Skeletal muscle tissue (tissue), 4 donors: ENCODE measurements at regions not wholly inside any gene's neighbourhood (a gene's known extent, or its start where the extent isn't known, plus 50 kb on each side); places are given as distances from the start of the nearest gene placed in this dataset. TPM values are rescaled to one million over a fixed set of nuclear protein-coding genes. Genes with fewer than 3 reads are reported as not detected.
"Not testable (repeated sequence)": the region's sequence is repeated elsewhere in the genome, so short reads cannot be mapped to it uniquely, and the experiment has no call there.

Source experiments
- H3K27ac ChIP-seq: one replicate; pipeline ENCODE4 v1.7.0; 2013; ENCODE audit warnings: mild to moderate bottlenecking, low read depth, low read length, inconsistent platforms
- H3K27me3 ChIP-seq, 3 donors: one replicate each; pipeline ENCODE4 v1.7.0; 2013; ENCODE audit warnings: low read length in 3 of 3; ENCODE audit not compliant: control insufficient read depth in 3 of 3, insufficient read depth in 3 of 3
- H3K36me3 ChIP-seq, 3 donors: one replicate each; pipeline ENCODE4 v1.7.0; 2013; ENCODE audit warnings: low read length in 3 of 3; ENCODE audit not compliant: control insufficient read depth in 3 of 3, insufficient read depth in 3 of 3
- H3K4me1 ChIP-seq, 3 donors: one replicate each; pipeline ENCODE4 v1.7.0; 2013; ENCODE audit warnings: low read length in 3 of 3, mild to moderate bottlenecking in 3 of 3; ENCODE audit not compliant: control insufficient read depth in 3 of 3, insufficient read depth in 3 of 3
- H3K4me3 ChIP-seq, 3 donors: one replicate each; pipeline ENCODE4 v1.7.0; 2013; ENCODE audit warnings: low read length in 3 of 3
- H3K9ac ChIP-seq, 3 donors: one replicate each; pipeline ENCODE4 v1.7.0; 2013; ENCODE audit warnings: low read length in 3 of 3, mild to moderate bottlenecking in 3 of 3, moderate library complexity in 2 of 3, low read depth in 1 of 3
- H3K9me3 ChIP-seq, 3 donors: one replicate each; pipeline ENCODE4 v1.7.0; 2013; ENCODE audit warnings: low read length in 3 of 3; ENCODE audit not compliant: control insufficient read depth in 3 of 3
- small RNA-seq: library from RNA; depleted of rRNA; stranded (forward); fragments of <200 nt; gene quantifications from one replicate; pipeline ENCODE3, GENCODE V24; 2014
- donor health status: Osteomylitis.

DNA sequence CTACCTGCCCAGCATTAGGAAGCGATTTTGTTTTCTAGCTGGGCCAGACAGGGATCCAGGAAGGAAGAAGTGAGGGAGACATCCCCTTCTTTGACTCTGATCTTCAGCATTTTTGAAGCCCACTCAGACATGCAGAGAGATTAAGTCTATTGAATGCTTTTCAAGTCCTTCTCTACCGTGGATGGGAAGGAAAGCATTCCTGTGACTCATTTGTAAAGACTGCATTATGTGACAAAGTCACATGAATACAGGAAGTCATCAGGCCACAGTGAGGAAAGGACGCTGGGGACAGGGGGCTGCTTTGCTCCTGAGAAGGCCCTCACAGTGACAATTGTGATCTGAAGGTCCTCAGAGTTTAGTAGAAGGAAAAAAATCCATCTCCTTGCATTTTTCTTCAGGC lies 67.4 kb upstream of the GBA3 start:
- H3K9me3 ChIP-seq, result no peaks in the 10 kb centered on the region
- H3K27me3 ChIP-seq, result no peaks in the 10 kb centered on the region
- no peak overlapping the region for H3K9ac ChIP-seq
- H3K27ac ChIP-seq, result no peak overlapping the region
- H3K36me3 ChIP-seq, result no peaks in the 10 kb centered on the region
- H3K4me3 ChIP-seq, result no peak overlapping the region
- H3K4me1 ChIP-seq, result peaks cover 0 to 3% (median 0%) of the 10 kb centered on the region in 3 donors

DNA sequence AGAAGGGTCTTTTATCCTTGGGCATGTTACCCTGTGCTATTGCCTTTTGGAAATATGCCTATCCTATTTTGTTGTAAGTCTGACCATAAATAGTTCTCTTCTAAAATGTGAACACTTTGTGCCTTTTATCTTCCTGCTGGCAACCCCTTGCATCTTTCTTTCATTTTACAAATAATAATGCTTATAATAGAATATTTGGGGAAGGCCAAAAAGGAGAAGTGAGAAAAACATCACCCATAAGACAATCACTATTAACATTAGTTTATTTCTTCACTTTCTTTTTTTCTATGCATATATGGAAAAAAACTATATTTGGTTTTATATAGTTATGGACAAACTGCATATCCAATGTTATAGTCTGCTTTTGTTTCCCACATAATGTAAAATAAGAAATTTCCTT lies 64.9 kb upstream of the GBA3 start:
- H3K4me1 ChIP-seq, H3K36me3 ChIP-seq, H3K9me3 ChIP-seq, H3K9ac ChIP-seq, H3K27ac ChIP-seq, H3K27me3 ChIP-seq, H3K4me3 ChIP-seq: not testable (repeated sequence)

DNA sequence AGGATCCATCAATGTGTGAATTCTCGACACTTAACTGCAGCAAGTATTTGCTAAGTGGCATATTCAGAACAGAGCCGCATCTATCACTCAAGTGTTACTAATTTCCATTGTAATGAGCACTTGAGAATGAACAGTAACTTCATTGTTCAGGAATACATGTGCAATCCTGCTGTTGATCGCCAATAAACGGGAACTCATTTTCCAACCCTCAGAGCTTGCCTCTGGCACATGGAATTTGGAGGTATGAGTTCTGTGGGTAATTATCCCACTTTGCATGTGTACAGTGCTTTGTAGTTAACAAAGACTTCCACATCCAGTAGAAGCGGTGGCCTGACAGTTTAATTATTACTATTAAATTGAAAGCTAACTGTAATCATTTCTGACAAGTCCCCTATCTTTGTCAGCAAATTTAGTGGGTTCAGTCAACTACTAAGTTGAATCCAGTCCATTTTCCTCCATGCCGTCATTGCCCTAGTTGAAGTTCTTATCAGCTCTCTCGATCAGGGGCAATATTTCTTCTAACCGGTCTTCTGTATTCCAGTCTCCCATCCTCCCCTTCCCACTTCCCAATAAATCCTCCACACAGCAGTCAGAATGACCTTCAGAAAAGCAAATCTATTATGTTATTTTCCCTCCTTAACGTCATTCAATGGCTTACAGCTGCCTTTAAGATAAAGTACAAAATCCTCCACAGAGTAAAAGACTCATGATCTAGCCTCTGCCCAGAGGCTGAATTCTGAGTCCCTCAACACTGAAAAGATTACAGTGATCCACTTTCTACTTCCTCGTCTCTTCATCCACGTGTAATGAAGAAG lies 62.4 kb upstream of the GBA3 start:
- H3K4me3 ChIP-seq, H3K27me3 ChIP-seq, H3K9me3 ChIP-seq, H3K36me3 ChIP-seq, H3K4me1 ChIP-seq, H3K27ac ChIP-seq, H3K9ac ChIP-seq: not testable (repeated sequence)

DNA sequence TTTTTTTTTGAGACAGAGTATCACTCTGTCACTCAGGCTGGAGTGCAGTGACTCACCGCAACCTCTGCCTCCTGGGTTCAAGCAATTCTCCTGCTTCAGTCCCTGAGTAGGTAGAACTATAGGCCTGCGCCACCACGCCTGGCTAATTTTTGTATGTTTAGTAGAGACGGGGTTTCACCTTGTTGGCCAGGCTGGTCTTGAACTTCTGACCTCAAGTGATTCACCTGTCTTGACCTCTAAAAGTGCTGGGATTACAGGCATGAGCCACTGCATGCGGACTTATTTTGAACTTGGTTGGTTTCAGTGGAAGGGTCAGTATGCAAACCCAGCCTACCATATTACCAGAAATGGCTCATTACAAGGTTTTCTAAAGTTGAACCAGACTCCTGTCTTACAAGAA lies 61.6 kb upstream of the GBA3 start:
- not testable (repeated sequence) for H3K36me3 ChIP-seq, H3K9me3 ChIP-seq, H3K4me1 ChIP-seq, H3K9ac ChIP-seq, H3K4me3 ChIP-seq, H3K27me3 ChIP-seq, H3K27ac ChIP-seq

DNA sequence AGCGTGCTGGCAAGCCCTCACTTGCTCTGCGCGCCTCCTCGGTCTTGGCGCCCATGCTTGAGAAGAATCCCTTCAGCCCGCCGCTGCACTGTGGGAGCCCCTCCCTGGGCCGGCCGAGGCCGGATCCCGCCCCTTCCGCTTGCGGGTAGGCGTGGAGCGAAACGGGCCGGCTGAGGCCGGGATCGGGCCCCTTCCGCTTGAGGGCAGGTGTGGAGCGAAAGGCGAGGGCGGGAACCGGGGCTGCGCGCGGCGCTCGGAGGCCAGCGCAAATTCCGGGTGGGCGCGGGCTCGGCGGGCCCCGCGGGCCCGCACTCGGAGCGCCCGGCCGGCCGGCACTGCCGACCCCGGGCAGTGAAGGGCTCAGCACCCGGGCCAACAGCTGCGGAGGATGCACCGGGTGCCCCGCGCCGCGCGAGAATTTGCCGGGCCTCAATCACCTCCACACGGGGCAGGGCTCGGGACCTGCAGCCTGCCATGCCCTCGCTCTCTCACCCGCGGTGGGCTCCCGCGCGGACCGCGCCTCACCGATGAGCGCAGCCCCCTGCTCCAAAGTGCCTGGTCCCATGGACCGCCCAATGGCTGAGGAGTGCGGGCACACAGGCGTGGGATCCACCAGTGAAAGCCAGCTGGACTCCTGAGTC lies 58.1 kb upstream of the GBA3 start:
- Histone ChIP-seq H3K9me3 (no peaks in the 10 kb centered on the region), H3K4me3 (no peak overlapping the region), H3K9ac (no peak overlapping the region), H3K27ac (no peak overlapping the region), H3K36me3 (no peaks in the 10 kb centered on the region), H3K4me1 (no peaks in the 10 kb centered on the region), H3K27me3 (no peaks in the 10 kb centered on the region)

DNA sequence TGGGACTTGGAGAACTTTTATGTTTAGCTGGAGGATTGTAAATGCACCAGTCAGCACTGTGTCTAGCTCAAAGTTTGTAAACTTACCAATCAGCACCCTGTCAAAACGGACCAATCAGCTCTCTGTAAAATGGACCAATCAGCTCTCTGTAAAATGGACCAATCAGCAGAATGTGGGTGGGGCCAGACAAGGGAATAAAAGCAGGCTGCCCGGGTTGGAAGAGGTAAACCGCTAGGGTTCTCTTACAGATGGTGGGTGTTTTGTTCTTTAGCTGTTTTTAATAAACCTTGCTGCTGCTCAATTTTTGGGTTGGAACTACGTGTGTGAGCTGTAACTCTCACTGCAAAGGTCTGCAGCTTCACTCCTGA lies 57.6 kb upstream of the GBA3 start:
- H3K36me3 ChIP-seq, result not testable (repeated sequence)

DNA sequence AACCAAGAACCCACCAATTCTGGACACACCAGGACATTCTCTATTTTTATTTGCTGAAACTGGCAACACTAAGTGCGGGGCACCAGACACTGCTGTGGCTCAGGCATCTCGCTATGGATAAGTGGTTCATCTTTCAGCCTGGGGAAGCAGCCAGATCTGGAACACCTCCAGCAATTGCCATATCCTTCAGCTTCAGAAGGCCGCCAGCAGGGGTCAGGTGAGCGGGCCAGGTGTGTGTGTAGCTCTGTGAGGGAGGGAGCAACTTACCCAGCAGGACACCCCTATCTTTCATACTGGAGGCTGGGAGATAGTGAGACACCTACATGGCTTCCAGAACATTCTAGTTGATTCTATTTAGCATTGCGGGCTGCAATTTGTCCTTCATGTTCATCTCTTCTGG lies 57.0 kb upstream of the GBA3 start:
- Histone ChIP-seq H3K9me3 (no peaks in the 10 kb centered on the region), H3K36me3 (no peaks in the 10 kb centered on the region), H3K4me1 (no peaks in the 10 kb centered on the region), H3K9ac (no peak overlapping the region), H3K27ac (no peak overlapping the region), H3K4me3 (no peak overlapping the region), H3K27me3 (no peaks in the 10 kb centered on the region)

More for the DNA sequence above, 57.6 kb upstream of the GBA3 start:
- not testable (repeated sequence) for H3K4me3 ChIP-seq, H3K9ac ChIP-seq, H3K9me3 ChIP-seq, H3K4me1 ChIP-seq, H3K27me3 ChIP-seq, H3K27ac ChIP-seq

DNA sequence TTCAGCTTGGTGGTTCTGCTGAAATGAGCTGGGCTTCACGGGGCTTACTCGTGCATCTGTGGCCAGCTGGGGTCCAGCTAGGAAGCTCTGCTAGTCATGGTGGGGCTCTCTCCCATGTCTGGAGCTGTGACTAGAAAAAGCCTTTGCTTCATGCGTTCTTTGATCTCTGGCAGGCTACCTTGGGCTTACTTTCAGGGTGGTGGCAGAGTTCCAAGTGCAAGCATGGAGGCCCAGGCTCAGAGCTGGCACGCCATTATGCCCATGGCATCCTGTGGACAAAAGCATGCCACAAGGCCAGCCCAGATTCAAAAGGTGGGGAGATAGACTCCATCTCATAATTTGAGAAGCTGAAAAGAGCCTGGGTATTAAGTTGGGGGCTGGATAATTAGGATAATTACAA lies 55.4 kb upstream of the GBA3 start:
- Histone ChIP-seq H3K36me3 (no peaks in the 10 kb centered on the region), H3K9ac (no peak overlapping the region), H3K4me3 (no peak overlapping the region)

More for the DNA sequence above, 55.4 kb upstream of the GBA3 start:
- H3K27ac ChIP-seq, result no peak overlapping the region
- H3K4me1 ChIP-seq, result no peaks in the 10 kb centered on the region
- H3K9me3 ChIP-seq, result no peaks in the 10 kb centered on the region
- H3K27me3 ChIP-seq, result no peaks in the 10 kb centered on the region

Small RNAs in the stretch of these regions (small RNA-seq; reads per million reads assigned to genes)
- not detected for gene AC098583.1
